ENCODE measurements at regions not wholly inside any gene's neighbourhood (a gene's known extent, or its start where the extent isn't known, plus 50 kb on each side); places are given as distances from the start of the nearest gene placed in this dataset.

GRCh38 chr11:45597097-45597496, 68.3 kb downstream of the CHST1 start:
- no peak for DNase-seq (ENCODE audit: low read depth, low spot score)

- no peak for DNase-seq (ENCODE audit: low read depth, low spot score)
Observed at GRCh38 chr11:45596571-45596970, 68.9 kb downstream of the CHST1 start.

- DNase-seq (ENCODE audit: low read depth, low spot score): no peak
Observed at GRCh38 chr11:45593992-45594391, 71.4 kb downstream of the CHST1 start.

DNA sequence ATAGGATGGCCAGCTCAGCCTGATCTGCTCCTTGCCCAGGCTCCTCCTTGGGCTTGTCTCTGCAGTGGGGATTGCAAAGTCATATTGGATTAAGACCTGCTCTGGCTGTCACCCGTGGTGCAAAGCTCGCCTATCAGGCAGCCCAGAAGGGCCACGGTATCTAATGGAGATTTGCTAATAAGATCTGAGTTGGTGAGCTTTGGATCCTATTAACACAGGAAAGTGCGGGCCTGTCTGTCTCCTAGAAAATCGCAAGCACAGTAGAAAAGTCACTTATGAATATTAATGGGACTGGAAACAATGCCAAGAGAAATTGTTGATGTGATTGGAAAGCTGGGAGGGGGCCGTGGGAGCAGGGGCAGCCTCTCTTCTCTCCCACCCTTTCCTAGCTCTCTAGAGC, 72.8 kb downstream of the CHST1 start:
- no peak for DNase-seq (ENCODE audit: low read depth, low spot score)

- DNase-seq (ENCODE audit: low read depth, low spot score): no peak
Observed at GRCh38 chr11:45590743-45591142, 74.7 kb downstream of the CHST1 start.

DNA sequence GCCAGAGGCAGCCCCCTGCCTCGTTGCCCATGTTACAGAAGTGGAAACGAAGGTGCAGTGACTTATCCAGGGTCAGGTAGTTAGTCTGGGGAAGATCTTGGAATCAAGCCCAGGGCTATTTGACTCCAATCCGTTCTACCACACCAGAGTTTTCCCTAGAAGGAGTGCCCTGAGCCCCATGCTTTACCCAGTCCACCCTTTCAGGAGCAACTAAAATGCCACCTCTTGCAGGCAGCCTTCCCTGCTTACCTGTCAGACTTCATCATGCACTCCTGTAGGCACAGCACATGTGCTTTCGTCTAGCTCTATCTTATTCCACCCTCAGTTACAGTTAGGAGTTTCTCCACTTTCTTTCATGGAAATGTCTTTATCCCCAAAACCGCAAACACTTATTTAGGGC, 80.2 kb downstream of the CHST1 start:
- DNase-seq (ENCODE audit: low read depth, low spot score): no peak

DNA sequence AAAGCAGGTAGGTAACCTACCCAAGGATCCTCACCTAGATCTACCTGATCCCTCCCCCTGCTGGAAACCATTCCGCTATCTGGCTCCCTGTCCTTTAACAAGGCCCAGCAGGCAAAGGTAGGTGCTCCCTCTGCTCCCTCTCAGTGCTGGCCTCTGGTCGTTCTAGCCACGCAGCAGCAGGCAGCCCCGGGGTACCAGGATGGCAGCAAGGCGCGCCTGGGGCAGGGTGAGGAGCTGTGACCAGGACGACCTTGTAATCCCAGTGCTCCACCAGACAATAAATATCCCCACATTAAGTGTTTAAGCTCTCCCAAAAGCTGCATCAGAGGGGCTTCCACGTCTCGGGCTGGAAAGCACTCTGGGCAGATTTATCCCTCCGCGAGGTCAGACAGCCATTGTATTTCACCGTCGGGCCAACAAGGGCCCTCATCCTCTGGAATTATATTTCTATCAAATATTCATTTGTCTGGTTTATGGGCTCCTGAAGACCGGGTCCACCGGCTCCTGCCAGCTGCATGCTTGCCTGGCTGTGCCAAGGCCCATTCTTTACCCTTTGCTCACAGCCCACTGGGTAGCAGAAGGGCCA, 81.3 kb downstream of the CHST1 start:
- no peak for DNase-seq (ENCODE audit: low read depth, low spot score)

- no peak for DNase-seq (ENCODE audit: low read depth, low spot score)
Observed at GRCh38 chr11:45580399-45580798, 85.0 kb downstream of the CHST1 start.

GRCh38 chr11:45578316-45578715, 87.1 kb downstream of the CHST1 start:
- no peak for DNase-seq (ENCODE audit: low read depth, low spot score)

GRCh38 chr11:45577752-45578151, 87.7 kb downstream of the CHST1 start:
- no peak for DNase-seq (ENCODE audit: low read depth, low spot score)

DNA sequence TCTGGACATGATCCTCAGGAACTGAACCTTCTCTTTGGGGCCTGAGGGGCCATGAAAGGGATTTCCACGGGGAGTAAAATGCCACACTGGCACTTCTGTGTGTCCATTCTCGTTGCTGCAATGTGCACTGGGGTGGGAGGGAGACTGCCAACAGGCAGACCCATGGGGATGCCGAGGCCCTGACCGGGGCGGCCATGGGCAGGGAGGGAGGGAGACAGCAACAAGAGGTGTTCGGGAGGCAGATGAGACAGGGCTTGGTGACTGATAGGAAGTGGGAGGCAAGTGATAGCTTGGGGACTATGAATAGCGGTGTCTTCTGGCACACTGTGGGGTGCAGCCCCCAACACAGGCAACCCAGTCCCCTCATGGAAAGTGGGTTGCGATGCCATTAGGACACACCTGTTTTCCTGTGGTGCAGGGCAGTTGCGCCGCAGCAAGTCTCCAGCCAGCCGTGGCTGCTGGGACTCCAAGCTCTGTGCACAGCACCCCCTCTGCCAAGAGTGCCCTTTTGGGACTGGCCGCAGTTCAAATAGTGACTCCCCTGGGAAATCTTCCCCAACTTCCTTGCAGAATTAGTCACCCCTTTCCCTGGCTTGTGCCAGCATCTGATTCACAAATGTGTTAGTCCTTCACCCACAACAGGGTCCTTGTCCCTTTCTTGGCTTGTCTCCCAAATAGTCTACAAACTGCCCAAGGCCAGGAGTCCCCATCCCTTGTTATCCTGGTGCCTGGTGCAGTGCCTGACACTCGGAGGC, 88.8 kb downstream of the CHST1 start:
- DNase-seq (ENCODE audit: low read depth, low spot score): no peak

- no peak for DNase-seq (ENCODE audit: low read depth, low spot score)
Observed at GRCh38 chr11:45573728-45574127, 91.7 kb downstream of the CHST1 start.

- no peak for DNase-seq (ENCODE audit: low read depth, low spot score)
Observed at GRCh38 chr11:45572354-45573123, 92.9 kb downstream of the CHST1 start.

DNA sequence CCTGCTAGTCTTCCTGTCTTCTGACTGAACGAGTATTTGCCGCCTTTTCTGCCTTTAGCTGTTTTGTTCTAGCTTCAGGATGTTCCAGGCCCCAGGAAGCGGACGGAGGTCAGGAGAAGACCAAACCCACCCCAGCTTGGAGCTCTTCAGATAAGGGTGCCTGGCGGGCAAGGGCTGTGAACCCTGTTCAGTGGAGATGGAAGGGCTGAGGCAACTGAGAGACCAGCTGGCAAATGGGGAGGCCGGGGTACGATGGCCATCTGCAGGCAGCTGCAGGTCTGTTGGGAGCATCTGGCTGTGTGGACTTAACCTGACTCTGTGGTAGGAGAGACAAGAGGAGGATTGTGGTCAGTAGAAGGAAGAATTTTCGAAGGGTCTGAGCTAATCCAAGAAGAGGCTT, 95.6 kb downstream of the CHST1 start:
- no peak for DNase-seq (ENCODE audit: low read depth, low spot score)

DNA sequence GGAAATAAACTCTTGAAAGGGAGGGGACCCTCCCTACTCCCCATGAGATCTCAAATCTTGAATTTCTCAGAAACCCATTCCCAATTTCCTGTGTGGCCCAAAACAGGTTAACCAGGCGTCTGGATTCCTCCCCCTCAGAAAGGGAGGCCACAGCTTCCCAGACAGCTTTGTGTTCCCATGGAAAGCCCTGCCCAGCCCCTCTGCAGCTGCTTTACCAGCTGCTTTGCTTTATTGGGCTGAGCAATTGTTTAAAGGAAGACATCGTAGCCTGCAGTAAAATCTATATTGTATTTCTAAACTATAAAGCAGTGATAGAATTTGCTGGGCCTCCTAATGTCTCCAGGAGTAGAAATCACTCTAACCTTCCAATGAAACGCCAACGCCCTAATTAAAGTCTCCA, 97.4 kb downstream of the CHST1 start:
- DNase-seq (ENCODE audit: low read depth, low spot score): no peak

GRCh38 chr11:45565446-45565988, 99.9 kb downstream of the CHST1 start:
- no peak for DNase-seq (ENCODE audit: low read depth, low spot score)

GRCh38 chr11:45563810-45564209, 101.6 kb downstream of the CHST1 start:
- DNase-seq (ENCODE audit: low read depth, low spot score): no peak

DNA sequence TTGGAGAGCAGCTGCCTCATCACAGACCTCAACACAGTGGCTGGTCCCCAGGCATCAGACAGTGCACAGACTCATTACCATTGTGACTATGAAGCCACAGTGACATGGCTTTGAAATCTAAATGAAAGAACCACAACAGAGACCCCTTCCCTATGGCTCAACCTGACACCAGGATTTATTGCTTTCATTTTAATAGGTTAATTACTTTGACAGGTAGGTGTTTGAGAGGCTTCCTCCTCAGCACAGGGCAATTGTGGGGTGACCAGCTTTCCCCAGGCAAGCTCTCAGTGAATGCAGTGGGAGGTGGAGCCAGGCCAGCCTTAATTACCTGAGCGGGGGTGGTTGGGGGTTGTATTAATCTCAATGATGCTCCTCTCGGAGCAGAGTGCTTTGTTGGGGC, 102.3 kb downstream of the CHST1 start:
- no peak for DNase-seq (ENCODE audit: low read depth, low spot score)

GRCh38 chr11:45560913-45561281, 104.5 kb downstream of the CHST1 start:
- DNase-seq (ENCODE audit: low read depth, low spot score): no peak

- DNase-seq (ENCODE audit: low read depth, low spot score): no peak
Observed at GRCh38 chr11:45560155-45560912, 105.1 kb downstream of the CHST1 start.

DNA sequence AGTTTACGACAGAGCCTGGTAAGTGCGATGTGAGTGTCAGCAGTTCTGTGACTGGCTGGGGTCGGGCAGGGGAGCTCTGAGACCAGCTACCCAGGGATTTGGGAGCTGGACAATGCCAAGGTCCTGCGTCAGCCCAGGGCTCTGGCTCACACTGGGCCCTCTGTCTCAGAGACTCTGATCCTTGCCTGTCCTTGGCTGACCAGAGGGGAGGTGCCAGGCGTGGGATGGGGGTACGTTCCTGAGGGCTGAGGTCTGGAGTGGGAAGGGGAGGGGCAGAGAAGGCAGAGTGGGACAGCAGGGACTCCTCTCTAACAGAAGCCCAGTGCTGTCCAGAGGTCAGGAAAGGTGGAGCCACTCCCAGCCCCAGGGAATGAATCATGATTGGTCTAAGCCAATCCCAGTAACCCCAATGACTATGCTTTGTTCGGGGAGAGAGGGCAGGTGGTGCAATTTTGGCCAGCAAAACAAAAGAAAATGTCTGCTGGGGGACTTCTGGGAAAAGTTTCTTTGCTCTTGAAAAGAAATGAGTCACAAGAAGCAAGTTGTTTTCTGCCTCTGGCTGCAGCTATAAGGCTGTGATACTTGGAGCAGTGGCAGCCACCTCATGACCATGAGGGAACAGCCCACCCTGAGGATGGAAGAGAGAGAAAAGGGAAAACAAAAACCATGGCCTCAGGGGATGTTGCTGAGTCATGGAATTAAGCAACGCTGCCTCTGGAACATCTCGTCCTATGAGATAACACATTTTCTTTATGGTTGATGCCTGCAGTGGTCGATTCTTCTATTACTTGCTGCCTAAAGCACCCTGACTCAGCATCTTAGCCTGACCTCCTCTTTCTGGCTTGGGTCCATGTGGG, 108.3 kb downstream of the CHST1 start:
- DNase-seq (ENCODE audit: low read depth, low spot score): no peak

Measured in smooth muscle cell of the brain vasculature (primary cell).